Stimulated activated CD4-positive, alpha-beta T cell treated with anti-CD3 and anti-CD28 coated beads, TNF-alpha, amount 100 ng/mL, for 1 hour (primary cell): ENCODE measurements at regions not wholly inside any gene's neighbourhood (a gene's known extent, or its start where the extent isn't known, plus 50 kb on each side); places are given as distances from the start of the nearest gene placed in this dataset.

ENCODE experiments used
- DNase-seq, 3 donors: peaks; one replicate each; pipeline ENCODE4 v3.0.0-alpha.2; 2020; ENCODE audit warnings: low read depth in 3 of 3, low spot score in 1 of 3

- DNase-seq: no peak
Observed at GRCh38 chr5:165956854-165957253, 2334.6 kb upstream of the WWC1 start.

GRCh38 chr5:165981671-165982070, 2309.8 kb upstream of the WWC1 start:
- no peak for DNase-seq

GRCh38 chr5:165996201-165996875, 2295.1 kb upstream of the WWC1 start:
- DNase-seq: no peak

GRCh38 chr5:165999693-166000320, 2291.6 kb upstream of the WWC1 start:
- DNase-seq: no peak

GRCh38 chr5:166004006-166004405, 2287.4 kb upstream of the WWC1 start:
- DNase-seq: no peak

GRCh38 chr5:166013415-166013814, 2278.0 kb upstream of the WWC1 start:
- DNase-seq: no peak

GRCh38 chr5:166014256-166014655, 2277.2 kb upstream of the WWC1 start:
- DNase-seq: no peak

- no peak for DNase-seq
Observed at GRCh38 chr5:166018716-166019115, 2272.7 kb upstream of the WWC1 start.

GRCh38 chr5:166022065-166022464, 2269.4 kb upstream of the WWC1 start:
- DNase-seq: no peak

- no peak for DNase-seq
Observed at GRCh38 chr5:166024970-166025369, 2266.5 kb upstream of the WWC1 start.

GRCh38 chr5:166027582-166027981, 2263.9 kb upstream of the WWC1 start:
- DNase-seq: no peak

- DNase-seq: no peak
Observed at GRCh38 chr5:166031926-166032325, 2259.5 kb upstream of the WWC1 start.

GRCh38 chr5:166032601-166033000, 2258.8 kb upstream of the WWC1 start:
- DNase-seq: no peak

- no peak for DNase-seq
Observed at GRCh38 chr5:166045961-166046360, 2245.5 kb upstream of the WWC1 start.

- no peak for DNase-seq
Observed at GRCh38 chr5:166046956-166047355, 2244.5 kb upstream of the WWC1 start.

- no peak for DNase-seq
Observed at GRCh38 chr5:166050531-166050930, 2240.9 kb upstream of the WWC1 start.

- DNase-seq: no peak
Observed at GRCh38 chr5:166058660-166059059, 2232.8 kb upstream of the WWC1 start.

- DNase-seq: no peak
Observed at GRCh38 chr5:166062094-166062493, 2229.4 kb upstream of the WWC1 start.

- DNase-seq: no peak
Observed at GRCh38 chr5:166062719-166063118, 2228.7 kb upstream of the WWC1 start.

- DNase-seq: no peak
Observed at GRCh38 chr5:166063261-166063660, 2228.2 kb upstream of the WWC1 start.

GRCh38 chr5:166068547-166069335, 2222.7 kb upstream of the WWC1 start:
- no peak for DNase-seq

- DNase-seq: no peak
Observed at GRCh38 chr5:166073901-166074581, 2217.4 kb upstream of the WWC1 start.
